GM18909 (cell line): ENCODE measurements at regions not wholly inside any gene's neighbourhood (a gene's known extent, or its start where the extent isn't known, plus 50 kb on each side); places are given as distances from the start of the nearest gene placed in this dataset.

Experiments
- ATAC-seq: cut with Tn5 transposase; IDR thresholded peaks from one replicate; pipeline ENCODE4 v1.9.1; 2021; ENCODE audit warnings: mild to moderate bottlenecking; ENCODE audit not compliant: unreplicated experiment, poor library complexity

DNA sequence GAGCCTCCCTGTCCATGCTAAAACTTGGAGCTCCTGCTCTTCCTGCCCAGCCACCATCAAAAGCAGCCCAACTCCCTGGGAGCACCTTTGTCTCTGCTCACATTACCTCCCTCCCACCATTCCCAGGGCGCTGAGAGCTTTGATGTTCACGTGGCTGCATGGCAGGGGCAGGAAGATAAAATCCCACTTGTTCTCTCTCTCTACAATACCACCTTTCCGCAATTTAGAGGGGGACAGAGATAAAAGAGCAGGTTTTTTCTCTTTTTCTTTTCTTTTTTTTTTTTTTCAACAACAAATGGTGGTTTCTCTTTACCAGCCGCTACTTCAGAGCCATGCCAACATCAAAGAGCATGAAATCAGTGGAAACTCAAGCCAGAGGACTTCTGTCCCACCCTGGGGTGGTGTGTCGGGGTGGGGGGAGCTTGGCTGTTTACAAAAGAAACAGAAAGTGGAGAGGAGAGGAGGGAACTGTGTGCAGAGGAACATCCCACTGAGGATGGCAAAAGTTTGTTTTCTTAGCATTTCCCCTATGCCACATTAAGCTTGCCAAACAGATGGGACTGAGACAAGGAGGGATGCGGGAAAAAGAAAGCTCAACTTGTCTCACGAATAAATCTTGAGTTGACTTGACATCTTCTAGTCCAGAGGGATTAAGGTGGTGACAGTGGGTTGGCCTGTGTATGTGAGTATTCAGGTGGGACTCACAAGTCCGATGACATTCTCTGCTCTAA lies 103.7 kb upstream of the NUDT4 start:
- no peak for ATAC-seq

DNA sequence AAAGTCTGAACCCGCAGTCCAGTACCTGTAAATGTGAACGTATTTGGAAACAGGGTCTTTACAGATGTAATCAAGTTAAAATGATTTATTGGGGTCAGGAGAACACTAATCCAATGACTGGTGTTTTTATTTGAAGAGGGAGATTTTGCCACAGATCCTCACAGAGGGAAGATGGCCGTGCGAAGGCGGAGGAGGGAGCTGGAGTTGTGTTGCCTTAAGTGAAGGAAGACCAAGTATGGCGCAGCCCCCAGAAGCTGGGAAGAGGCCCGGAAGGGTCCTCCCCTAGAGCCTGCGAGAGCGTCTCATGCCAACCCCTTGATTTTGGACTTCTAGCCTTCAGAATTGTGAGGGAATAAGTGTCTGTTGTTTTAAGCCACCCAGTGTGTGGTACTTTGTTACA lies 102.8 kb upstream of the NUDT4 start:
- no peak for ATAC-seq

DNA sequence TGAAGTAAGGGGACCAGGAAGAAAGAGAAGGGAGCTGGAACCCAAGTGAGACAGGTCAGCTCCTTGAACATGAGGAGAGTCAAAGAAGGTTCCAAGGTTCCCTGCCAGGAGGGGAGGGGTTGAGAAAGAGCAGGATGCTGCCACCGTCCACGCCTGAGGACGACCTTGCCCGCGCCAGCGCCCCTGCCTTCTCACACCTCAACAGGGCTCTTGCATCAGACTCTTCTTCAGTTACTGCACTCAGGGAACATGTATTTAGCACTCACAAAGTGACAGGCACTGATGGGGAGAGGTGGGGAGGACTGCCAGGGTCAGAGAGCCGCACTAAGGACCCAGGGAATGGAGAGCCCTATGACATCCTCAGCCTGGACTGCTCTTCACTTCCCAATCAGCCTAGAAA lies 102.1 kb upstream of the NUDT4 start:
- no peak for ATAC-seq

DNA sequence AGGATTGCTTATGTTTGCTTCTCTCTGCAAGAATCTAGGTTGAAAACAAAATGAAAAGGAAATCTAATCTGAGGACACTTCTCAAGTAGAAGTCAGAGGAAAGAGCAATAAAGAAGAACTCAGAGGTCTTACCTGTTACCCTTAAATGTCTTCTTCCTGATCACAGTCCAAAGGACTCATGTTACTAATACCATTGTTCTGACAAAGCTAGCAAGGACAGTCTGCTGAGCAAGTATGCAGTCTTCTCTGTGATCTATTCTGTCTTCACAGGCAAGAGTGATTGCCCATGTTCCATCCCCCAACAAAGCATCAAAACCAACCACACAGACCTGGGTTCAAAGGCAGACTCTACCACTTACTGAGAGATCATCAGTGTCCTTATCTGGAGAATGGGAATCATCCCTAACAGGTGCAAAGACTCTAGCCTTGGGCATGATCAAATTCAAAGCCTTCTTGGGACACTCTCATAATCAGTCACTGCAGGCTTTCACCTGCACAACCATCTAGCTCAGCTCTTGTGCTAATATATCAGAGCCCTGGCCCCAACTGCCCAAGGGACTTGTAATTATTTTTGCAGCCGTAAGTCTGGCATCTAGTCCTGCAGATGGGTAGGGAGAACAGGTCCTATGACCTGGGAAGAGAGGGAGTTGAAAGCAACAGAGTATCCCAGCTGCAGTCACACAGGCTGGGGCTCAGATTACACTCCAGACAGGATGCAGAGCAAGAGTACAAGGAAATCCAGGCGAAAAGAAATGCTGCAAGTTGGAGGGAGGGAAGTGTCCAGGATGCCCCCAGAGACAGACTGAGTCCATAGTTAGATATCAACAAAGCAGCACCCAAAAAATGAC lies 97.9 kb upstream of the NUDT4 start:
- ATAC-seq = no peak

DNA sequence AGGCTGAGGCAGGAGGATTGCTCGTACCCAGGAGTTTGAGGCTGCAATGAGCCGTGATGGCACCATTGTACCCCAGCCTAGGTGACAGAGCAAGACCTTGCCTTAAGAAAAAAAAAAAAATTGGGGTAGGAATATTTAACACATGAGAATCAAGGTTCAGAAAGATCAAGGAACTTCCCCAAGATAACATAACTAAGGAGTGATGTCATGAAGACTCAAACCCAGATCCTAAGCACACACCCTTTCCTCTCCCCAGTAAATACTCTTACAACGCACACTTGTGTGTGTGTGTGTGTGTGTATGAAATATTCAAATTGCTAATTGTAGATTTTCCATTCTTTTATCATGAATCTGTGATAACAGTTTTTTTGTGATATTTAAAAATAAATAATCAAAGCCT lies 90.6 kb upstream of the NUDT4 start:
- no peak for ATAC-seq

DNA sequence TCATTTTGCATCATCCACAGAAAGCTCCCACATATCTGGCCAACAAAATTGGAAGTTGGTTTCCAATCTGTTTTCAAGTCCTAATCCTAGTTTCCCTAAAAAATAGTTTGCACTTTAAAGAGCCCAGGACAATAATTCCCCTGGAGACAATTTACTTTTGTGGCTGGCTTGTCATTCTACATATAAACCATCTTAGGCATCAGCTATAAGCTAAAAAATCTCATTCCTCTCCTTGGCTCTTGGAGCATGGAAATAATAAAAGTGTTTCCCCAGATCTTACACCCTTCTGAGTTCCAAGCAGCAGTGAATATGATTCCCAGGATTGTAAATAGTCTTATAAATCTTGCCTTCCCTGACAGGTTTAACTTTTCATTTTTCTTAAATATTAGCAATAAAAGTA lies 89.1 kb upstream of the NUDT4 start:
- no peak for ATAC-seq

DNA sequence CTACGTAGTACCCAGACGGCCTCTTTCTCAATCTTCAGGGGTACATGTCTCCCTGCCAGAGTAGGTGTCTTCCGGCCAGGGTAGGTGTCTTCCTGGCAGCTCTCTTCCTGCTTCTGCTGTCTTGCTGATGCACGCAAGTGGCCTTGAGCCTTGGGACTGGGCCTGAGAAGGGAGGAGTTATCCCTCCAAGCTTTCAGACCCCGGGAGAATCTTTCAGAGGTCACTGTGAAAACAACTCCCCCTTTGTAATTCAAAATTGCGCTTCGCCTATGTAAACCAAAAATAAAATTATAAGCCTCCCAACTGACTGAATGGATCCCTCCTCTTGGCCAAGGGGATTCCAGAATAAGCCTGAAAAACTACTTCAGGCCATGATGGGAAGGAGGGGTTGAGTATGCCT lies 87.3 kb upstream of the NUDT4 start:
- ATAC-seq = no peak

DNA sequence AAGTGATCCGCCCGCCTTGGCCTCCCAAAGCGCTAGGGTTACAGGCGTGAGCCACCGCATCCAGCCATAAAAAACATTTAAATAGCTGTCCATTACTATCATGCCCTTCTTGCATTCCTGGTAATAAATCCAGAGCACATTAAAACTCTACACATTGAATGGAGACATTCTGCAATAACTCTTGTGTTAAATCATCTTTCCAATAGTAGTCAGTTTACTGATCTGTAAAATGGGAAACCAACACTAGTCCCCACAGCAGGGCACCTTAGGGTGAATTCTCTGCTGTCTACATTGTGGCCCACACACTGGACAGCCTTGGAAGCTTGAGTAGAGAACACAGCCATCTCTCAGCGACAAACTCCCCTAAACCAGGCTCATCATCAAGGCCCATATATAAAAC lies 85.5 kb upstream of the NUDT4 start:
- no peak for ATAC-seq

DNA sequence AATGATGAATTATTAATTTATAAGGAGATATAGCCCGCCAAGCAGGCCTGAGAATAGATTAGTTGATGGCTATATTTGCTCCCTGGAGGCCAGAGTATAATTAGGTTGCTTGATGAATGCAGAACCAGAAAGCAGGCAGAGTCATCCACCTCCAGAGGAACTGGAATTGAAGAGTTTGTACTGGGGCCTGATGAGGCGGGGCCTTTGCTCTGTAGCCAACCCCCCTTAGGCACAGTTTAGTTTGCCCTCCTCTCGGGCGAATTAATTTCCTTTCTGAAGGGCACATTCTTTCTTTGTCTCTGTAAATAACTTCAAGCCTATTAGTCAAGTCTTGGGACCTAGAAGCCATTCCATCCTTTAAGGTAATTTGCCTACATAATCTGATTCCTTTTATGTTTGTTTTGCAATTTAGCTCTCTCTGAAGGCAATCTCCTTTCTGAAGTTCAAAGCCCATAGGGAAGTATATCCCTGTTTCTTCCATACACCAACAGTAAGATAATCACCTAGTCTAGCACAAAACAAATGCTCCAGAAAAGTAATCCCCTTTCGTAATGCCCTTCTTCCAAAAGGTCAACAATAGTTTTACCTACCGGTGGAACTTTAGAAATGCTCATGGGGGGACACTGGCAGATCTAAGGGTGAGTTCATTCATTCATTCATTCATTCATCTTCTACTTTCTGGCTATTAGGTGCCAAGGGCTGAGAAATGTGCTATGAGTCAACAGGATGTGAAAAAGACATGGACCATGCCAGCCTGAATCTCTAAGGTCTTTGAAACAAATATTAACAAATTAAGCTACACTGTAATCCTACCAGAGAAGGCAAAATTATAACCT lies 84.8 kb upstream of the NUDT4 start:
- no peak for ATAC-seq

DNA sequence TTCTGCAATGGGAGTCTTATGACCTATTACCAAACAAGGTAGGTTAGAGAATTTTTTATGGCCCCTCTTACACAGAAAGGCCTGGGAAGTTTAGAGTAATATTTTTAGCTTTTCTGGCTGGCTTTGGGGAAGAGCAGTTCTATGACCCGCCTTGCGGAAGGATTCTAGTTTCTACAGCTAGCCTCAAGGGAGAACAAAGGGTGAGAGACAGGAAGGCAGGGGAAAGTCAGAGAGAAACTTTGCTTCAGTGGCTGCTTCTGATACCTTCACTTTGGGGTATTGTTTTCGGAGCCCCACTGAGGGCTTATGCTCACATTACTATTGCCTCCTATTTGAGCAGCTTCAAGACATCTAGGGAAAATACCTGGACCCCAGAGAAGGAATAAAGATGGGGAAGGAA lies 80.7 kb upstream of the NUDT4 start:
- peak; percentile 93 for ATAC-seq

DNA sequence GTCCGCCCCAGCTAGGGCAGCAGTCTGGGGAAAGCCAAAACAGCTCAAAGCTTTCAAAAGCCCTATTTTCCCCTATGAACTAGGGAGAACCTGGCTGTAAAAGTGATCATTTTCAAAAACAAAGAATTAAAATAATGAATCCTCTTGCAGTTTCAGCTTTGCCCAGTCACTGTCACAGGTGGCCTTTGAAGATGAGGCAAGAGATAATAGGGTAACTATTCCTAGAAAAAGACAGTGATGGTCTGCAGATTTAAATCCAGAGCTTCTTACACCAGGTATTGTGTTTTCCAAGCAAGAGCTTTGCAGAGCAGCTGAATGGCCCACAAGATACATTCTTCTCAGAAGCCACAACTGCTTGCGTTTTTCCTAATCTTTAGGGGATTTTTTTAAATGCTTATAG lies 80.2 kb upstream of the NUDT4 start:
- ATAC-seq = no peak

DNA sequence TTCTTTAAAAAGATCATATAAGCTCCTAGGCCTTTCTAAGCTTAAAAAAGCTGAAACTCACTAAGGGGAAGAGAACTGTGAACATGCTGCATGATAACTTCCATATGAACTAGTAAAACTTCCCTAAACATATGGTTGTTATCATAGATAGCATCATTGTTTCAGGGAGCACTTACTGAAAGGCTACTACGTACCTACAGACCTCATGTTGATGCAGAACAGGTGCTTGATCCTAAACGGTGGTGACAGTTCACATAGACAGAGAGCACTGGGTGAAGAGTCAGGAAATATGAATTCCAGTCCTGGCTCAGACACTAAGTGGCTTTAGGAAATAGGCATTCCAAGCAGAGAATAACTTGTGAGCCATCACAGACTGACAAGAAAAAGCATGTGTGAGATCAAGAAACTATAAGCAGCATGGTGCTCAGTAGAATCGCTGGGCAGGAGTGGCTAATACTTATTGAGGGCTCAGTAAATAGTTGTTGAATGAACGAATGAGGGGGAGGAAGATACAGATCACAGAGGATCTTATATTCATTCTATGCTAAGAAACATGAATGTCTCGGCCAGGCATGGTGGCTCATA lies 78.4 kb upstream of the NUDT4 start:
- ATAC-seq = no peak

DNA sequence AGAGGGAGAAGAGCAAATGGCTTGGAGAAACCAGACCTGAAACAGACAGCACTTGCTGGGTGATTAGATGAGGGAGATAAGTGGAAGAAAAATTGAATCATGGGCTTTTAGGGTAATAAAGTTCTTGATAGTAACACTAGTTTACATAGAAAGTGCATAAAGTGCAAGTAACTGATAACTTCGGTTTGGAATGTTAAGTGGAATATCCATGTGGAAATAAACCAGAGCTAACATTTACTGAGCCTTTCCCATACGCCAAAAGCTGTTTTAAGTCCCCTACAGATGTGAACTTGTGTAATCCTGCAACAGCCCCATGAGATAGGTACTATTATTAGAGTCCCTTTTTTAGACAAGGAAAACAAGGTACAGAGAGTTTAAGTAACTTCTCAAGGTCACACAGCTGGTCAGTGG lies 77.1 kb upstream of the NUDT4 start:
- ATAC-seq = no peak

DNA sequence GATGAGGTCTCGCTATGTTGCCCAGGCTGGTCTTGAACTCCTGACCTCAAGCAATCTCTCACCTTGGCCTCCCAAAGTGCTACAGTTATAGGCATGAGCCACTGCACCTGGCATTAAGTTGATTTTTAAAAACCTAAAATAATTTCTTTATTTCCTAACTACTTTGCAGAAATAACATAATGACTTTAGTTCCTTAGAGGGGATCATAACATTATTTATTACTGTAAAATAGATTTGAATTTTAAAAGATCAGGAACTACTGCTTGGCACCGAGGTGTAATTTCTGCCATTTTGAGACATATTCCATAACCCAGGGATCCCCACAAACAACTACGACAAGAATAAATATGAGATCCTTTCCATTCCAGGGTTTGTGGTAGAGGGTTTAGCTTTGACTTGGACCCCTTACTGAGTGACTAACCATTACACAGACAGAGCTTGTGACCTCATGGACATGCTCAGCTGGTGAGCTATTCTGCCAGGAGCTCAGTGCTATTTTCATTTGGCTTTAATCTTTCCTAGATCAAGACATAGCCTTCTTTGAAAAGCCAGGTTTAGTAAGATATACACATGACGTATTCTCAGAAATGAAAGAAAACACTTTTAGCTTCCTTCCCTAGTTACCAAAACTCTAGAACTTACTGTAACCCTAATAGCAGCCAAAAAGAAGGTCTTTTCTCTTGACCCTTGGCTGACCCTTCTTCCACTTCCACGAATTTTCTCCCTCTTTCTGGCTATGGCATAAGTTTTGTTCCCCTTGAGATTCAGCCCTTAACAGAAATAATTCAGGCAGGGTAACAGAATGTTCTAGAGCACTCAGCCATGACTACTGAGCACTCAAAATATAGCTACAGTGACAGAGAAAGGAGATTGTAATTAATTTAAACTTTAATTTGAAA lies 75.1 kb upstream of the NUDT4 start:
- ATAC-seq = no peak

DNA sequence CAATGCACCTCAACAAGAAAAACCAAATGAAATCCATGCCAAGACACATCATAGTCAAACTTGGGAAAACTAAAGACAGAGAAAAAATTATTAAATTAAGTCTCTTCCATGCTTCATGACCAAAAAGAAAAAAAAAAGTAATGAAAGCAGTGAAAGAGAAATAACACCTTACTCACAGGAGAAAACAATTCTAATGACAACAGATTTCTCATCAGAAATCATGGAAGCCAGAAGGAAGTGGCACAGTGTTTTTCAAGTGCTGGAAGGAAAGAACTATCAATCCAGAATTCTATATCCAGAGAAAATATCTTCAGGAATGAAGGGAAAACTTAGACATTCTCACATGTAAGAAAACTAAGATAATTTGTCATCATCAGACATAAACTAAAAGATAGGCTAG lies 71.1 kb upstream of the NUDT4 start:
- ATAC-seq = no peak

DNA sequence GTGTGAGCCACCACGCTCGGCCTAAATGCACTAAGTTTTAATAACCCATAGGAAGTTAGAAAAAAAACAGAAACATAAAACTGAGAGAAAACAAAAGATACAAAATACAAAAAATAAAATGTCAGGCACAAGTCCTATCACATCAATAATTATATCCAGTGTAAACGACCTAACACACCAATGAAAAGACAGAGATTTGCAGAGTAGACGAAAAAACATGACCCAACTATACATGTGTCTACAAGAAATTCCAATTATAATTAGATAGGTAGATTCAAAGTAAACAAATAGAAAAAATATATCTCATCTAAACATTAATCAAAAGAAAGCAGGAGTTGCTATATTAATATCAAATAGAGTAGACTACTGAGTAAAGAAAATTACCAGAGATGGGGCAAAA lies 69.4 kb upstream of the NUDT4 start:
- no peak for ATAC-seq

DNA sequence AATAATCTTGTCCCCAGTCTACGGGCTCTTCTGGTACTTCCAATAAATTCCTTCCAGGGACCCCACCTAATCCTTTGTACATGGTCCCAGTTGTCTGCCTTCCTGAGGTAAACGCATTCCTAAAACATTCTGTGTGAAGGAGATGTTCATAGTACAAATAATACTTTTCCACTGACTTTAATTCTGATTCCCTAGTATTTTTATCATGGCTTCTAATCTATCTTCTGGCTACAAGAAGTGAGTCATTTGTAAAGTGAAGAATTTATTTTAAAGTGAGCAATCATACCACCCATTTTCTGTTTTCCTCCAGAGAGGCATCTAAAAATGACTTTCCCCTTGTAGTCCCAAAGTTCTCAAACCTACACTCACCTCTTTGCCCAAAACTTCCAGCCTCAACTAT lies 65.9 kb upstream of the NUDT4 start:
- no peak for ATAC-seq

DNA sequence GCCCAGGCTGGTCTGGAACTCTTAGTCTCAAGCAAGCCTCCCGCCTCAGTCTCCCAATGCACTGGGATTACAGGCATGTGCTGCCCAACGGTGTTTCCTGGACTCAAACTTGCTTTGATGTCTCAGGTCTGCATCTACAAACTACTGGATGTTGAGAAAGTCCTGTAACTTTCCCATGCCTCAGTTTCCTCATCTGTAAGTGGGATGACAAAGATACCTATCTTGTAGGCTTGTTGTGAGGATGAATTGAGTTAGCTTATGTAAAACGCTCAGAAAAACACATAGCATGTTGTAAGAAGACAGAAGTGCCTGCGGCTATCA lies 63.6 kb upstream of the NUDT4 start:
- ATAC-seq = no peak

DNA sequence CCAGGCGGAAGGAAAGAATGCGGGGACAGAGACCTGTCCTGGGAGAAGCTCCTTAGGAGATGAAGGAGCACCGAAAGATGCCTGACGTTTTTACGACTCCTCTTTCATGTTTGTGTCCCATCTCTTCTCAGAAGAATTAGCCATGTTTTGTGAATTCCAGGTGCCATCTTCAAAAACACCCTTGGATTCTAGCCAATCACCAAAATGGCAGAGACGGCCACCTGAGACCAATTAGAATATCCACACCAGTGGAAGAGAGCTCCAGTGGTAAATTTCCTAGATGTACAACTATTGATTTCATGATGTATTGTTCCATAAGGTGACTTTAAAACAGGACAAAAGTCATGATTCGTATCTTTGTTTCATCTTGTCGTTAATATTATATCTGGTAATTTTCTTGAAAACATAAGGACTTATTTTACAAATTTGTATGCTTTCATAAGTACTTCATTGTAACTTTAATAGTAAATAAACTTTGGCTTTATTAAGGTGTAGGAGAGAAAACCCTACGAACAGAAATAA lies 62.3 kb upstream of the NUDT4 start:
- no peak for ATAC-seq
